Mesenchymal stem cell (in vitro differentiated cells and primary cell): ENCODE measurements at regions not wholly inside any gene's neighbourhood (a gene's known extent, or its start where the extent isn't known, plus 50 kb on each side); places are given as distances from the start of the nearest gene placed in this dataset.

Experiments used
- DNase-seq: peaks from one replicate; pipeline ENCODE4 v3.0.0-alpha.2; 2013
- H2AFZ ChIP-seq: one replicate; pipeline ENCODE4 v1.6.1; 2013; ENCODE audit warnings: low read depth, mild to moderate bottlenecking, control low read depth, inconsistent platforms, low read length, moderate library complexity
- H2AK5ac ChIP-seq: 2 replicates; pipeline ENCODE4 v1.6.1; 2013; ENCODE audit warnings: low read length, moderate library complexity, mild to moderate bottlenecking, inconsistent platforms; ENCODE audit not compliant: severe bottlenecking
- H2BK120ac ChIP-seq: one replicate; pipeline ENCODE4 v1.6.1; 2013; ENCODE audit warnings: low read depth, mild to moderate bottlenecking, inconsistent platforms, low read length, moderate library complexity
- H2BK12ac ChIP-seq, 2 experiments: one replicate each; pipeline ENCODE4 v1.6.1; 2013; ENCODE audit warnings: inconsistent platforms in 2 of 2, low read length in 2 of 2, mild to moderate bottlenecking in 2 of 2, moderate library complexity in 2 of 2, control low read depth in 1 of 2
- H2BK15ac ChIP-seq: one replicate; pipeline ENCODE4 v1.6.1; 2013; ENCODE audit warnings: mild to moderate bottlenecking, low read depth, inconsistent platforms; ENCODE audit not compliant: poor library complexity, severe bottlenecking
- H2BK5ac ChIP-seq: 2 replicates; pipeline ENCODE4 v1.6.1; 2013; ENCODE audit warnings: low read depth, mild to moderate bottlenecking, low read length, control low read depth, inconsistent platforms; ENCODE audit not compliant: poor library complexity, severe bottlenecking
- H3K14ac ChIP-seq, 2 experiments: one replicate each; pipeline ENCODE4 v1.6.1; 2013; ENCODE audit warnings: inconsistent platforms in 2 of 2, low read length in 2 of 2, control low read depth in 1 of 2, mild to moderate bottlenecking in 1 of 2, moderate library complexity in 1 of 2
- H3K18ac ChIP-seq, 2 experiments: one replicate each; pipeline ENCODE4 v1.6.1; 2013; ENCODE audit warnings: inconsistent platforms in 2 of 2, low read length in 2 of 2, control low read depth in 1 of 2, low read depth in 1 of 2, mild to moderate bottlenecking in 1 of 2
- H3K23ac ChIP-seq, 2 experiments: one replicate each; pipeline ENCODE4 v1.6.1; 2013; ENCODE audit warnings: inconsistent platforms in 2 of 2, low read length in 2 of 2, mild to moderate bottlenecking in 2 of 2, moderate library complexity in 2 of 2, control low read depth in 1 of 2
- H3K27ac ChIP-seq: 2 replicates; pipeline ENCODE4 v1.5.1; 2013; ENCODE audit warnings: mild to moderate bottlenecking, moderate library complexity, low read length, control low read depth, inconsistent platforms; ENCODE audit not compliant: poor library complexity, severe bottlenecking
- H3K27me3 ChIP-seq, 2 experiments: 2 replicates each; pipeline versions ENCODE4 v1.6.1 to v1.7.0; 2013; ENCODE audit warnings: low read length in 2 of 2, mild to moderate bottlenecking in 2 of 2, moderate library complexity in 2 of 2, control low read depth in 1 of 2, inconsistent platforms in 1 of 2; ENCODE audit not compliant: control insufficient read depth in 1 of 2, insufficient read depth in 1 of 2
- H3K36me3 ChIP-seq, 2 experiments: 2 replicates each; pipeline versions ENCODE4 v1.6.1 to v1.7.0; 2013; ENCODE audit warnings: low read length in 2 of 2, control low read depth in 1 of 2, inconsistent platforms in 1 of 2, low read depth in 1 of 2, mild to moderate bottlenecking in 1 of 2; ENCODE audit not compliant: insufficient read depth in 2 of 2, control insufficient read depth in 1 of 2
- H3K4ac ChIP-seq, 2 experiments: one replicate each; pipeline ENCODE4 v1.6.1; 2013; ENCODE audit warnings: inconsistent platforms in 2 of 2, low read length in 2 of 2, mild to moderate bottlenecking in 2 of 2, moderate library complexity in 2 of 2, control low read depth in 1 of 2, low read depth in 1 of 2
- H3K4me1 ChIP-seq: 2 replicates; pipeline ENCODE4 v1.6.1; 2013; ENCODE audit warnings: low read depth, low read length, control low read depth; ENCODE audit not compliant: control insufficient read depth, insufficient read depth
- H3K4me2 ChIP-seq: 2 replicates; pipeline ENCODE4 v1.6.1; 2013; ENCODE audit warnings: low read length, mild to moderate bottlenecking, inconsistent platforms; ENCODE audit not compliant: poor library complexity, severe bottlenecking
- H3K4me3 ChIP-seq, 2 experiments: 2 replicates each; pipeline versions ENCODE4 v1.5.1 to v1.7.0; 2013; ENCODE audit warnings: low read length in 2 of 2, mild to moderate bottlenecking in 2 of 2, control low read depth in 1 of 2, low read depth in 1 of 2; ENCODE audit not compliant: insufficient read depth in 1 of 2
- H3K79me1 ChIP-seq: replicated peaks from 2 replicates; pipeline ENCODE4 v1.6.1; 2013; ENCODE audit warnings: mild to moderate bottlenecking, control low read depth, low read length, inconsistent platforms; ENCODE audit not compliant: poor library complexity, severe bottlenecking
- H3K9ac ChIP-seq: 2 replicates; pipeline ENCODE4 v1.7.0; 2013; ENCODE audit warnings: mild to moderate bottlenecking, low read length, moderate library complexity
- H3K9me3 ChIP-seq: 2 replicates; pipeline ENCODE4 v1.7.0; 2013; ENCODE audit warnings: mild to moderate bottlenecking, low read length; ENCODE audit not compliant: control insufficient read depth
- H4K8ac ChIP-seq: one replicate; pipeline ENCODE4 v1.6.1; 2013; ENCODE audit warnings: inconsistent platforms, mild to moderate bottlenecking, low read length, moderate library complexity
- H4K91ac ChIP-seq: one replicate; pipeline ENCODE4 v1.6.1; 2013; ENCODE audit warnings: mild to moderate bottlenecking, low read length, inconsistent platforms
- WGBS: methylation state at CpG from one replicate; pipeline ENCODE4 v1.1.7; 2013; ENCODE audit warnings: mixed read lengths; 5-methylcytosine and 5-hydroxymethylcytosine counted together

GRCh38 chr13:34410678-34411077, 531.4 kb upstream of the NBEA start:
- Histone ChIP-seq H3K18ac (no peak overlapping the region), H3K36me3 (no peaks in the 10 kb centered on the region), H3K4me1 (no peaks in the 10 kb centered on the region), H3K9me3 (no peaks in the 10 kb centered on the region), H2BK5ac (no peak overlapping the region), H3K23ac (no peak overlapping the region), H2BK15ac (no peak overlapping the region), H3K27ac (no peak overlapping the region), H2BK120ac (no peak overlapping the region), H4K8ac (no peak overlapping the region), H3K4ac (no peak overlapping the region), H2AK5ac (no peak overlapping the region), H3K9ac (no peak overlapping the region), H3K14ac (no peak overlapping the region), H4K91ac (no peak overlapping the region), H3K27me3 (no peaks in the 10 kb centered on the region), H2BK12ac (no peak overlapping the region), H2AFZ (no peak overlapping the region), H3K4me3 (no peak overlapping the region), H3K4me2 (no peak overlapping the region), H3K79me1 (no peaks in the 10 kb centered on the region)
- DNase-seq: no peak
- WGBS: 88% methylated on average over 3 of the region's 4 CpGs

DNA sequence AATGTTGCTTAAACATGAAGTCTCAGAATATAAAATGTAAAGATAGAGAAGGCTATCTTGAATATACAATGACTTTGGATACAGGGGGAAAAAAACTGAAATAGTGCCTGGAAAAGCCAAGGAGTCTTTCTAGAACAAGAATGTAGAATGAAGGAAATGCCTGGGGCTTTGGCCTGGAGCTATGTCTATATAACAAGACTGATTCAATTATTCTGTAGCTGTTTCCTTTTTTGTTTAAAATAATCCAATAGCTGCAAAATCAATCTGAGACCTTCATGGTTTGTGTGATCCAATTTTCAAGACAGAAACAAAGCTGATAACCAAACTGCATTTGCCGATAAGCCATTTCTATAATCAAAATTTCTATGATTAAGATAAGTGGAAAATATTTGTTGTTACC, 530.9 kb upstream of the NBEA start:
- H2AFZ ChIP-seq: no peak overlapping the region
- no peak overlapping the region for H3K4me3 ChIP-seq
- H3K36me3 ChIP-seq: no peaks in the 10 kb centered on the region
- no peak for DNase-seq
- no peak overlapping the region for H3K4me2 ChIP-seq
- H4K91ac ChIP-seq: no peak overlapping the region
- H2BK5ac ChIP-seq: no peak overlapping the region
- no peaks in the 10 kb centered on the region for H3K27me3 ChIP-seq
- H3K4me1 ChIP-seq: no peaks in the 10 kb centered on the region
- no peak overlapping the region for H2BK12ac ChIP-seq
- no peak overlapping the region for H3K18ac ChIP-seq
- no CpG with 5 or more reads among the region's 1 CpG for WGBS
- no peak overlapping the region for H3K23ac ChIP-seq
- H3K27ac ChIP-seq: no peak overlapping the region
- H3K14ac ChIP-seq: no peak overlapping the region
- H3K4ac ChIP-seq: no peak overlapping the region
- H2AK5ac ChIP-seq: no peak overlapping the region
- H3K9me3 ChIP-seq: no peaks in the 10 kb centered on the region
- H3K79me1 ChIP-seq: no peaks in the 10 kb centered on the region
- no peak overlapping the region for H2BK120ac ChIP-seq
- no peak overlapping the region for H3K9ac ChIP-seq
- H2BK15ac ChIP-seq: no peak overlapping the region
- no peak overlapping the region for H4K8ac ChIP-seq

DNA sequence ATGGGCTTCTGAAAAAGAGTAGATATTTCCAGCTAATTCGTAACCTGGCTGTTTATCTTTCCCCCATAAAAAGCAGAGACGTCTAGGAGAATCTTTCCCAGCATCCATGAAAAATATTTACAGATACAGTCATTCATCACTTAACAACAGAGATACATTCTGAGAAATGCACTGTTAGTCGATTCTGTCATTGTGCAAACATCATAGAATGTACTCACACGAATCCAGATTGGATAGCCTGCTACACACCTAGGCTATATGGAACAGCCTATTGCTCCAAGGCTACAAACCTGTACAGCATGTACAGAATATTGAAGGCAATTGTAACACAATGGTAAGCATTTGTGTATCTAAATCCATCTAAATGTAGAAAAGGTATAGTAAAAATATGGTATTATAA, 530.2 kb upstream of the NBEA start:
- no peak overlapping the region for H2BK5ac ChIP-seq
- no peak overlapping the region for H3K18ac ChIP-seq
- no peak overlapping the region for H3K14ac ChIP-seq
- no peak overlapping the region for H2BK15ac ChIP-seq
- no peak overlapping the region for H3K23ac ChIP-seq
- no peak overlapping the region for H4K91ac ChIP-seq
- H4K8ac ChIP-seq: no peak overlapping the region
- no peak for DNase-seq
- no peak overlapping the region for H2AK5ac ChIP-seq
- H3K9ac ChIP-seq: no peak overlapping the region
- 87% methylated on average over 4 of the region's 4 CpGs for WGBS
- no peaks in the 10 kb centered on the region for H3K79me1 ChIP-seq
- H3K27me3 ChIP-seq: no peaks in the 10 kb centered on the region
- no peak overlapping the region for H3K4ac ChIP-seq
- no peak overlapping the region for H3K4me2 ChIP-seq
- no peak overlapping the region for H3K27ac ChIP-seq
- no peaks in the 10 kb centered on the region for H3K4me1 ChIP-seq
- no peaks in the 10 kb centered on the region for H3K9me3 ChIP-seq
- no peak overlapping the region for H2AFZ ChIP-seq
- H3K36me3 ChIP-seq: no peaks in the 10 kb centered on the region
- no peak overlapping the region for H2BK12ac ChIP-seq
- H2BK120ac ChIP-seq: no peak overlapping the region
- no peak overlapping the region for H3K4me3 ChIP-seq

GRCh38 chr13:34412295-34412694, 529.8 kb upstream of the NBEA start:
- Histone ChIP-seq H3K27me3 (no peaks in the 10 kb centered on the region), H2BK15ac (no peak overlapping the region), H4K8ac (no peak overlapping the region), H3K79me1 (no peaks in the 10 kb centered on the region), H2BK12ac (no peak overlapping the region), H3K18ac (no peak overlapping the region), H2BK120ac (no peak overlapping the region), H3K36me3 (no peaks in the 10 kb centered on the region), H2BK5ac (no peak overlapping the region), H3K14ac (no peak overlapping the region), H3K4me3 (no peak overlapping the region), H3K4me1 (no peaks in the 10 kb centered on the region), H2AFZ (no peak overlapping the region), H3K9ac (no peak overlapping the region), H3K27ac (no peak overlapping the region), H3K4me2 (no peak overlapping the region), H3K9me3 (no peaks in the 10 kb centered on the region), H4K91ac (no peak overlapping the region), H2AK5ac (no peak overlapping the region), H3K23ac (no peak overlapping the region), H3K4ac (no peak overlapping the region)
- DNase-seq: no peak
